GM12873 (cell line): ENCODE measurements at regions not wholly inside any gene's neighbourhood (a gene's known extent, or its start where the extent isn't known, plus 50 kb on each side); places are given as distances from the start of the nearest gene placed in this dataset.
A peak's percentile ranks its signal among the peaks of the same experiment; 100 is the strongest.

ENCODE experiments used
- CTCF ChIP-seq: IDR thresholded peaks from 2 replicates; pipeline ENCODE4 v1.5.1; 2012; ENCODE audit warnings: low read depth, mild to moderate bottlenecking, moderate library complexity, low read length, control low read depth; ENCODE audit not compliant: insufficient read depth; ENCODE audit errors: missing control alignments

GRCh38 chr10:60660625-60661024, 117.7 kb upstream of the CDK1 start:
- no peak for TF ChIP-seq CTCF

- TF ChIP-seq CTCF, result no peak
Observed at GRCh38 chr10:60654813-60655464, 123.3 kb upstream of the CDK1 start.

DNA sequence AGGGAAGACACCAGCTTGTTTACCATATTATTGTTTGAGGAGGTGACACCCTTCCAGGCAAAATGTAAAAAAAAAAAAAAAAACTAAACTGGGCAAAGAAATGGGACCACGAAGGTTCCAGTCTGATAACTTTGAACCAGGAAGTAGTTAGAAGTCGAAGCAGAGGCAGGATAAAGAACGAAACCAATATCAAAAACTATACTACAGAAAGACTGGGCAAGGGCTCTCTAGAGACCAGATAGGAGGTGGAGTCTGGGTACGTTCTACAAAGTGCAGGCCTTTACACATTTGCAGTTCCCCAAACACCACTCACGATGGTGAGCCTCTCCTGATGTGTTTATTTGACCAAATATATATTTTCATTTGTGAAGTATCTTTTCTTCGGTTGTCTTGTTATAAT, 125.7 kb upstream of the CDK1 start:
- no peak for TF ChIP-seq CTCF

GRCh38 chr10:60650378-60650800, 127.9 kb upstream of the CDK1 start:
- TF ChIP-seq CTCF, result no peak

- no peak for TF ChIP-seq CTCF
Observed at GRCh38 chr10:60649485-60650377, 128.5 kb upstream of the CDK1 start.

GRCh38 chr10:60648761-60649160, 129.5 kb upstream of the CDK1 start:
- TF ChIP-seq CTCF, result no peak

DNA sequence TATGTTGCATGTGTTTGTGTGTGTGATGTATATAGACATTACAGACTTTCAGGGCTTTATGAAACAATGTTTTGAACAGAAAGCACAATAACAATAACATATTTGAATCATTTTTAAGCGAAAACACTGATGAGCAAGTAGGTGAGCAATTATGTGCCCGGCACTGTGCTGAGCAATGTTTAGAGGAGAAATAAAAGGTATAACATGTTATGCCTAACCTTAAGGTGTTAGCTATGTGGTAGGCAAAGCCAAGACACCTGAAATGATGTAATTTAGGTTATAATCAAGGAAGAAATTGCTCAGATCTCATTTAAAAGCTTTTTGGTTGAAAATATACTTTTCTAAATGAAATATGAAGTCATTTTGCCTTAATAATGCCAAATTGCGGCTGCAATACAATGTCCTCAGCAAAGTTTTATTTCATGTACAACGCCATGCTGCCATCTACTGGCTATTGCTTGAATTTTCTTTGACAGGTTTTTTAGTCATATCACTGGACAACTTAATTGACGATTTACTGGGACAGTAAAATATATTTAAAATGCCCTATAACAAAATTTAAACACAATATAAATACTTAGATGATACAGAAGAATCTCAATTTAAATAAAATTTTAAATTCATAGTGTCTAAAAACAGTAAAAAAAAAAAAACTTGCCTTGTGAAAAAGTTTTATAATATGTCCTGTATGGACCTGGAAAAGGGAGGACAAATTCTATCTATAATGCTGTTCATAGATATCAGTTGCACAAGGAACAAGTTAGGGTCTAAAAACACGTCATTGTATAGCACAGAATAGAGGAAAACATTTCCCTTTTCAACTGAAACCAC, 131.1 kb upstream of the CDK1 start:
- TF ChIP-seq CTCF, result peak; percentile 56
